Sigmoid colon (tissue), 6 donors: ENCODE measurements at regions not wholly inside any gene's neighbourhood (a gene's known extent, or its start where the extent isn't known, plus 50 kb on each side); places are given as distances from the start of the nearest gene placed in this dataset.

ENCODE experiments used
- DNase-seq: peaks from one replicate; pipeline ENCODE4 v3.0.0-alpha.2; 2019
- H3K27ac ChIP-seq, 4 donors: fragments of 200-600 bp; sonication (generic); one replicate each; pipeline ENCODE4 v1.5.1; 2016 to 2019; ENCODE audit warnings: mild to moderate bottlenecking in 1 of 4
- H3K27me3 ChIP-seq, 3 donors: fragments of 200-600 bp; sonication (generic); one replicate each; pipeline ENCODE4 v1.5.1; 2019; ENCODE audit warnings: mild to moderate bottlenecking in 1 of 3
- H3K36me3 ChIP-seq, 4 donors: fragments of 200-600 bp; sonication (generic); one replicate each; pipeline ENCODE4 v1.5.1; 2016 to 2019
- H3K4me1 ChIP-seq, 4 donors: fragments of 200-600 bp; sonication (generic); one replicate each; pipeline ENCODE4 v1.5.1; 2017 to 2019
- H3K4me3 ChIP-seq, 4 donors: fragments of 200-600 bp; sonication (generic); one replicate each; pipeline ENCODE4 v1.5.1; 2017 to 2019; ENCODE audit warnings: mild to moderate bottlenecking in 2 of 4, moderate library complexity in 1 of 4
- H3K9me3 ChIP-seq, 4 donors: fragments of 200-600 bp in 3 of 4; sonication (generic) in 3 of 4; one replicate each; pipeline versions ENCODE4 v1.5.1 to v1.6.1; 2013 to 2019
- CTCF ChIP-seq, 4 experiments: fragments of 450-650 bp in 3 of 4; fragments of 200-600 bp in 1 of 4; IDR thresholded peaks; one replicate each; pipeline ENCODE4 v1.5.1; 2016 to 2019; ENCODE audit warnings: antibody characterized with exemption in 4 of 4, mild to moderate bottlenecking in 3 of 4, moderate library complexity in 2 of 4
- EP300 ChIP-seq, 4 donors: sonication (generic); formaldehyde crosslinking; IDR thresholded peaks; one replicate each; pipeline ENCODE4 v1.6.1; 2017; ENCODE audit warnings: antibody characterized with exemption in 4 of 4
- POLR2A ChIP-seq, 2 donors: fragments of 450-650 bp; IDR thresholded peaks; one replicate each; pipeline ENCODE4 v1.6.1; 2016; ENCODE audit warnings: antibody characterized with exemption in 2 of 2, mild to moderate bottlenecking in 2 of 2, moderate library complexity in 2 of 2
- POLR2AphosphoS5 ChIP-seq, 4 donors: sonication (generic); formaldehyde crosslinking; IDR thresholded peaks; one replicate each; pipeline ENCODE4 v1.6.1; 2017; ENCODE audit warnings: antibody characterized with exemption in 4 of 4
- WGBS, 2 donors: extraction: QIAGEN DNeasy Blood & Tissue Kit; methylation state at CpG; one replicate each; pipeline ENCODE4 v1.1.7; 2013; 5-methylcytosine and 5-hydroxymethylcytosine counted together
- intact Hi-C: fragments of 100-400 bp; cut with DNase I; formaldehyde crosslinking; loops from one replicate; pipeline ENCODE4 v1.15.1; 2023
- donor health status: healthy with polysubstance abuse.
- donor health status: healthy.

GRCh38 chr4:108519911-108520601 is 100.3 kb upstream of the RPL34 start:
- H3K27me3 ChIP-seq = no peaks in the 10 kb centered on the region
- TF ChIP-seq POLR2A (IDR thresholded peaks at IDR 0.05) = no peak
- no peak for TF ChIP-seq POLR2AphosphoS5 (IDR thresholded peaks at IDR 0.05)
- no peak for TF ChIP-seq CTCF (IDR thresholded peaks at IDR 0.05)
- no peak for TF ChIP-seq EP300 (IDR thresholded peaks at IDR 0.05)
- H3K27ac ChIP-seq = no peak overlapping the region
- no peak for DNase-seq
- H3K4me3 ChIP-seq = no peak overlapping the region
- intact Hi-C loops = no loop called here
- WGBS, 2 donors = 49 to 67% methylated on average over 4 of the region's 4 CpGs
- H3K36me3 ChIP-seq = no peaks in the 10 kb centered on the region
- no peaks in the 10 kb centered on the region for H3K9me3 ChIP-seq
- H3K4me1 ChIP-seq = no peaks in the 10 kb centered on the region

- intact Hi-C loops = no loop called here
These were observed 101.1 kb upstream of the RPL34 start for GRCh38 chr4:108519208-108519833.

GRCh38 chr4:108512615-108513505 is 107.5 kb upstream of the RPL34 start:
- Histone ChIP-seq H3K4me1 (no peaks in the 10 kb centered on the region), H3K27me3 (peaks cover 0 to 17% (median 0%) of the 10 kb centered on the region in 3 donors), H3K36me3 (no peaks in the 10 kb centered on the region), H3K27ac (no peak overlapping the region), H3K9me3 (peaks cover 0 to 3% (median 0%) of the 10 kb centered on the region in 4 donors), H3K4me3 (no peak overlapping the region)
- intact Hi-C loops = no loop called here
- WGBS, 2 donors = 15 to 25% methylated on average over 17 of the region's 17 CpGs
- peak in 2 of 4 experiments; percentile 11 to 16 for TF ChIP-seq CTCF (IDR thresholded peaks at IDR 0.05)
- TF ChIP-seq EP300 (IDR thresholded peaks at IDR 0.05) = no peak
- DNase-seq = no peak

More at GRCh38 chr4:108519208-108519833, 101.1 kb upstream of the RPL34 start:
- Histone ChIP-seq H3K27me3 (peaks cover 0 to 7% (median 0%) of the 10 kb centered on the region in 3 donors), H3K36me3 (no peaks in the 10 kb centered on the region), H3K27ac (no peak overlapping the region), H3K4me1 (no peaks in the 10 kb centered on the region), H3K4me3 (no peak overlapping the region), H3K9me3 (no peaks in the 10 kb centered on the region)
- DNase-seq = no peak
- no peak for TF ChIP-seq POLR2A (IDR thresholded peaks at IDR 0.05)

GRCh38 chr4:108511618-108512017 is 108.8 kb upstream of the RPL34 start:
- TF ChIP-seq POLR2AphosphoS5 (IDR thresholded peaks at IDR 0.05) = no peak

GRCh38 chr4:108502356-108502755 is 118.0 kb upstream of the RPL34 start:
- Histone ChIP-seq H3K36me3 (no peaks in the 10 kb centered on the region), H3K4me3 (no peak overlapping the region), H3K27ac (no peak overlapping the region), H3K27me3 (no peaks in the 10 kb centered on the region), H3K9me3 (peaks cover 0 to 1% (median 0%) of the 10 kb centered on the region in 4 donors), H3K4me1 (no peaks in the 10 kb centered on the region)
- DNase-seq = no peak
- intact Hi-C loops = no loop called here
- no peak for TF ChIP-seq POLR2AphosphoS5 (IDR thresholded peaks at IDR 0.05)
- TF ChIP-seq POLR2A (IDR thresholded peaks at IDR 0.05) = no peak
- TF ChIP-seq EP300 (IDR thresholded peaks at IDR 0.05) = no peak
- no peak for TF ChIP-seq CTCF (IDR thresholded peaks at IDR 0.05)
- WGBS, 2 donors = 48 to 59% methylated on average over 2 of the region's 2 CpGs

More at GRCh38 chr4:108511618-108512017, 108.8 kb upstream of the RPL34 start:
- Histone ChIP-seq H3K27ac (no peak overlapping the region), H3K27me3 (peaks cover 0 to 17% (median 0%) of the 10 kb centered on the region in 3 donors), H3K4me3 (no peak overlapping the region), H3K36me3 (no peaks in the 10 kb centered on the region), H3K4me1 (no peaks in the 10 kb centered on the region), H3K9me3 (peaks cover 0 to 3% (median 0%) of the 10 kb centered on the region in 4 donors)
- no peak for DNase-seq
- intact Hi-C loops = no loop called here
- 75 to 81% methylated on average over 2 of the region's 2 CpGs for WGBS, 2 donors
